GM12891 (cell line): ENCODE measurements at regions not wholly inside any gene's neighbourhood (a gene's known extent, or its start where the extent isn't known, plus 50 kb on each side); places are given as distances from the start of the nearest gene placed in this dataset.

ENCODE experiments used
- DNase-seq: peaks from one replicate; pipeline ENCODE4 v3.0.0; 2011; ENCODE audit warnings: low spot score; ENCODE audit not compliant: insufficient read length
- FAIRE-seq: peaks from 2 replicates; lab custom pipeline; 2011; peaks lifted over from hg19 to GRCh38; lab: Jason Lieb, UNC
- PAX5 ChIP-seq: IDR thresholded peaks from 2 replicates; pipeline ENCODE4 v1.6.1; 2011; ENCODE audit warnings: low read length, moderate library complexity, mild to moderate bottlenecking; ENCODE audit not compliant: insufficient read depth, severe bottlenecking
- POLR2A ChIP-seq: IDR thresholded peaks from 2 replicates; pipeline ENCODE4 v1.6.1; 2011; ENCODE audit warnings: low read depth, low read length, control low read depth
- POLR2AphosphoS5 ChIP-seq: IDR thresholded peaks from 2 replicates; pipeline ENCODE4 v1.6.1; 2011; ENCODE audit warnings: low read depth, low read length, control low read depth
- POU2F2 ChIP-seq: IDR thresholded peaks from 2 replicates; pipeline ENCODE4 v1.6.1; 2011; ENCODE audit warnings: low read depth, mild to moderate bottlenecking, control low read depth, low read length, moderate library complexity
- SPI1 ChIP-seq: IDR thresholded peaks from 2 replicates; pipeline ENCODE4 v1.6.1; 2011; ENCODE audit warnings: low read depth, low read length, control low read depth
- TAF1 ChIP-seq: IDR thresholded peaks from 2 replicates; pipeline ENCODE4 v1.6.1; 2011; ENCODE audit warnings: low read depth, low read length, control low read depth

DNA sequence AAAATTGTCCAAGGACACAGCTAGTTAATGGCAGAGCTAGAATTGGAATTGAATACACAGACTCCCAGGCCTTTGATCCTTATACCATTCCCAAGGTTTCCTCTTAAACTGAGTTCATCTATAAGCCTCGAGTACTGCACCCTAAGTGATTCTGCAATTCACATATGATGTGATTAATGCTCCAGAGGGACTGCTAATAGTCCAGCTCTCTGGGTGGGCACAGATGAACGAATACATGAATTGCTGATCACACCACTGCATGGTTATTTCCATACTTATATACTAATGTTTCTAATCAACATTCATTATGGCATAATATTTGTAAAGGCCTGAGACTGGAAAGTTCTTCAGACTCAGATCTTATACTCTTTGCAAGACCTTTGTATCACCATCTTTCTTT, 101.8 kb downstream of the NUFIP1 start:
- FAIRE-seq, result no peak
- DNase-seq, result no peak
- no peak for TF ChIP-seq SPI1
- no peak for TF ChIP-seq POLR2A
- no peak for TF ChIP-seq POU2F2
- TF ChIP-seq POLR2AphosphoS5, result no peak
- no peak for TF ChIP-seq TAF1
- no peak for TF ChIP-seq PAX5

DNA sequence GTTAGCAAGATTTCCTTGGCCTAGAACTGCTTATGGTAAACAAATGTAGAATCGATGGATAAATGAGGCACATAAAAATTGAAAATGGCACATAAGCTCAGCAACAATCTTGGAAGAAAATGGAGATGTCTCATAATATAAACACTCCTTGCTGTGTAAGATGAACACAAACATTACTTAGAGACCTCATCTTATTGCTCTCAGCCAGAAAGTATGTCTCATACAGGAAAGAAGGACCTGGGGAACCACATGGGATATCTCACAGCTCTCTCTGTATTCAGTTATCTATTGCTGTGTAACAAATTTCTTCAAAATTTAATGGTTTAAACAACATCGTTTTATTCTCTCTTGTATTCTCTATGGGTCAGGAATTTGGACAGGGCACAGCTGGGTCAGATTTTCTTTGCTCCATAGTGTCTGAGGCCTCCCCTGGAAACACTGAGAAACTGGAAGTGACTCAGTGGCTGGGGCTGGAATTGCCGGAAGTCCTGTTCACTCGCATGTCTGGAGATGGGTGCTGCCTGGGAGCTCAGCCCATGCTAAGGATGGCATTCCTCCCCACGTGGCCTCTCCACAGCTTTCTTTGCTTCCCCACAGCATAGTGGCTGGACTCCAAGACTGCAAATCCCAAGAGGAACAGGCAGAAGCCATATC, 105.1 kb downstream of the NUFIP1 start:
- DNase-seq (no peak), FAIRE-seq (no peak)
- no peak for TF ChIP-seq PAX5
- TF ChIP-seq POU2F2, result no peak
- TF ChIP-seq POLR2A, result no peak
- TF ChIP-seq TAF1, result no peak
- TF ChIP-seq POLR2AphosphoS5, result no peak
- TF ChIP-seq SPI1, result no peak

DNA sequence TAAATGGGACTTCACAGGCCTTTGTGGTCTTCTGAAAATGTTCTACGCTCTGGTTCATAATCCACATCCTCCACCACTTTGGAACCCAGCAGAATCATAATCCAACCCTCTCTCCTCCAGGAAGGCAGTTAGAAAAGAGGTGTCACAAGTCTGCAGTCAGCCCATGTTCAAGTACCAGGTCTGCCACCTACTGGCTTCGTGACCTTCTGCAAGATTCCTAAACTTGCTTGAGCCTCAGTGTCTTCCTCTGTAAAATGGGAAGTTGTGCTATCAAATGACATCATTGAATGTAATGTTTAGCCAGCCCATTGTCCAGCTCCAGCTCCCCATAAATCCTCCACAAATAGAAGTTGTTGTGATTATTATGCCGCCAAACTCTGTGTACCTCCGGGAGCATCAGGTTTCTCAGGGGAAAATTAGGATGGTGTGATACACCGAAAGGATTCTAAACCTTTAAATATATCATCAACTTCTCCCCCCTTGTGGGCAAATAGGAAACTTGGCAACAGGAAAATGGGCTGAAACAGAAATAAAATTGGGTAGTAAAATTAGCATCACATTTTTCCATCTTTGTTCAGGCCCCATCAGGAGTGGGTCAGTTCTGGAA, 109.7 kb downstream of the NUFIP1 start:
- no peak for TF ChIP-seq POU2F2
- no peak for TF ChIP-seq SPI1
- no peak for TF ChIP-seq TAF1
- TF ChIP-seq PAX5, result no peak
- TF ChIP-seq POLR2A, result no peak
- TF ChIP-seq POLR2AphosphoS5, result no peak
- FAIRE-seq (peak; percentile 68), DNase-seq (no peak)

DNA sequence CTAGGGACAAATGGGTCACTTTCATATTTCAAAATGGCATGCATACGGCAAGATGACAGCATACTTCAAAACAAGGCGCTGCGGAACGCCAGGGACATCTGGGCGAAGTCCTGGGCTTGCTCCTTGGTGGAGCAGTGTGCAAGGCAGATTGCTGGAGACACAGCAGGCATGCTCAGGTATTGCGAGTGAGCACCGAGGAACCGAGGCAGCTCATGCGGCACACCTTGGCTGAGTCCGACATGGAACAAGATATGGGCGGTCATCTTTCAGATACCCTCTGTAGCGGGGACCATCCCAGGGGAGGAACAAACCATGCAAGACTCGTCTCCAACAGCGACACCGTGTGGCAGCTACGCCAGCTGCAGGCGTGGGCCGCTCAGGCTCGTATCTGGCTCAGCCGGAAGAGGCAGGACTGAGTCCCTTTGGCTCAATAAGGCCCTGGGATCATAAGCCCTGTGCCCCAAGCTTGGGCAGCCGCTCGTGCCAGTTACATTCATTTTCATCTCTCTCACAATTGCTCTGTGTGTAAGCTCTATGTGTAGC, 112.4 kb downstream of the NUFIP1 start:
- no peak for FAIRE-seq
- DNase-seq, result no peak
- no peak for TF ChIP-seq SPI1
- TF ChIP-seq POU2F2, result no peak
- TF ChIP-seq POLR2AphosphoS5, result no peak
- TF ChIP-seq PAX5, result no peak
- TF ChIP-seq TAF1, result no peak
- no peak for TF ChIP-seq POLR2A

DNA sequence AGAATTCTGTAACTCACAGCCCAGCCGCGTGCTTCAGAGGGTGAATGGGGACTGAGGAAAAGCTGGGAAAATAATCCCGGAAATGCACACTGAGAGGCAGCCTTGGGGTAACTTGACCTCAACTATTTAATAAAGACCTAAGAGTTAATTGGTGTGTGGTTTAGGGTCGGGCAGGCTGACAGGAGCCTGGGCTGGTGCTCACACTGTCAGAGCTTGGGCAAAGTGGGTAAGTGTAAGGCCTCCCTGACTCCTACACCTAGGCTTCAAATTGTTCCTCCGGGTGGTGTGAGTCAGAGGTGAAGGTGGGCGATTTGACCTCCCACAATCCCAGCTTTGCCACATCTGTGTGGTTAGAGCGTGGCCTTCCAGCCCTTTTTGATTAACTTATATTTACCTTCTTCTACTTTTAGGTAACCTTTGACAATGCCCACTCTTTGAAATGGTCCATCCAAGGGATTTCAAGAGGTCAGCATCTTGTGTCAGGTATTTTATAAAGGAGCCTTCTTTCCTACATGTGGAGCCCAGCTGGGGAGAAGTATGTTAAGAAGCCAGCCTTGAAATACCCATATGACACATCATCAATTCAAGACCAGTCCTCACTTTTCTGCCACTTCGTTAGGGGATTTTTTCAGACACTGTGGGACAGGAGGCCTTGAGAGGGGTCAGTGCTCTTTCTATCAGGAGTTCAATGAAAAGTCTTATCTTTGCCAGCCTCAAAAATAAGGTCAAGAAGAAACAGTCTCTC, 114.2 kb downstream of the NUFIP1 start:
- no peak for TF ChIP-seq TAF1
- TF ChIP-seq POLR2AphosphoS5, result no peak
- no peak for TF ChIP-seq PAX5
- no peak for TF ChIP-seq POU2F2
- no peak for TF ChIP-seq POLR2A
- no peak for TF ChIP-seq SPI1
- FAIRE-seq (no peak), DNase-seq (no peak)

DNA sequence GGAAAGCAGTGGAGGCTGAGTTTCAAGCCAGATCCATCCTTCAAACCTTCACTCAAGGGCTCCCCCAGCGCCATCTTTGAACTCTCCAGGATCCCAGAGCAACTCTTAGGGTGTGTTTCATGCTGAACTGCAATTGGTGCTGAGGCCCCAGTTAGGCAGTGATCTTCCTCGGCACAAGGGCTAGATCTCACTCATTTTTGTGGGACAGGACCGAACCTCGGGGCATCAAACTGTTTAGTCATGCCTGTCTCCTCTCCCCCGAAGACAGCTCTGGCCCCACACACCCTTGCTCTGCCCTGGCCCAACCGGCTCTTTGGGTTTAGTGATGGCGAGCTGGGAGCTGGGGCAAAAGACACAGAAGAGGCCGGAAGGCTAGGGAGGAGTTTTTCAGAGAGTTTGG, 115.1 kb downstream of the NUFIP1 start:
- TF ChIP-seq SPI1, result no peak
- no peak for TF ChIP-seq PAX5
- no peak for DNase-seq
- no peak for FAIRE-seq

DNA sequence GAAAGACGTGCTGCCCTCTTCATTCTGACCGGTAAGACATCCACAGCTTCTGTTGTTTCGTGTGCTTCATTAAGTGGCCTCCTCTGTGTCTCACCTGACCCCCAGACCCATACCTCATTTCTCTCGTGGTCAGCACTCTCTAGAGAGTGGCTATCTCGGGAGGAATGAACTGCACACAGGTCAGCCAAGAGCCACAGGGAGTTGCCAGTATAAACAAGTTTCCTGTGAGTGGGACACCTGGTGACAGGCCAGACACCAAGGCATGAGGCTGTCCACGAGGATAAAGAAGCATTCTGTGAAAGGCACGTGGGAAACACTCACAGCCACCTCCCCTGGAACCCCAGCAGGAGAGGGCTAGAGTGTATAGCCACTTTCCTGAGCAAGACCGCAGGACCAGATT, 115.8 kb downstream of the NUFIP1 start:
- TF ChIP-seq POLR2A (no peak), SPI1 (no peak), POLR2AphosphoS5 (no peak), PAX5 (no peak), POU2F2 (no peak), TAF1 (no peak)
- FAIRE-seq (no peak), DNase-seq (no peak)

DNA sequence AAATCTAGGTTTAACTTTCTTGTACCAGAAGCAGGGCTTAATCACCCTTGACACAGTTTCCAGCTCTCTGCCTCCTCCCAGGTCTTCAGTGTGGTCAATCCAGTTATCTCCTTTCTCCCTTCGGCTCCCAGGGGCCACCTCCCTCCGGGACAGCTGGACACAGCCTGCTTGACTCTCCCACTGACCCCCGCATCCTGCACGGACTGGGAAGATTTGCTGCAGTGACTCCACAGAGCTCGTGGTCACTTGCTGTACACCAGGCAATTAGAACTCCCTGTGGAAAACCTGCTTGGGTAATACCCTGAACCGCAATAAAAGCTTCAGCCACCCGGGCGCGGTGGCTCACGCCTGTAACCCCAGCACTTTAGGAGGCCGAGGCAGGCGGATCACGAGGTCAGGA, 116.5 kb downstream of the NUFIP1 start:
- TF ChIP-seq TAF1 (no peak), PAX5 (no peak), POLR2AphosphoS5 (no peak), POLR2A (no peak), POU2F2 (no peak), SPI1 (no peak)
- FAIRE-seq (no peak), DNase-seq (no peak)

DNA sequence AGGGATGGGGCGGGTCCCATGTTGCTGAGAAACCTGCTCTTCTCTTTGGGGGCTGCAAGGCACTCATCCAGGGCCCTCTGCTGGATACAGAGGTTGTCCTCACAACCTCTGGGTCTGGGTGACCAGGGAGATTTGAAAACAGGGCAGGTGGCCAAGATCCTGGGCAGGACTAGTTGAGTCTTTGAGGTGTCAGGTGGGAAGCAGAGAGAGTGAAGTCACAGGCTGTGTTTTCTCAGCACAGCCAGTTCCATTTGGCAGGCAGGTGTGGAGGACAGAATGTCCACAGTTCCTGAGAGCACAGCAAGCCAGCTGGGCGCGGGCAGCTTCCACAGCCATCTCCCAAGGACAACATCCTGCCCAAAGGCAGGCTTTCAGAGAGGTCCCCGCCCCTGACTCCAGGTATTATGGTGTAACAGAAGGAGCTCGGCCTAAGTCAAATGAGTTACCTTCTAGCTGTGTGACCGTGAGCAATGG, 118.8 kb downstream of the NUFIP1 start:
- no peak for FAIRE-seq
- no peak for TF ChIP-seq TAF1
- TF ChIP-seq PAX5, result no peak
- TF ChIP-seq SPI1, result no peak
- TF ChIP-seq POLR2A, result no peak
- TF ChIP-seq POLR2AphosphoS5, result no peak
- TF ChIP-seq POU2F2, result no peak
- no peak for DNase-seq
